H1 (cell line): ENCODE measurements at regions not wholly inside any gene's neighbourhood (a gene's known extent, or its start where the extent isn't known, plus 50 kb on each side); places are given as distances from the start of the nearest gene placed in this dataset.

ENCODE experiments used
- CTCF ChIA-PET: fragments of 300-600 bp; sonication (Branson Sonifier 250); formaldehyde crosslinking; loops from one replicate; lab custom pipeline; 2021; ENCODE audit not compliant: partially characterized antibody; lab: Charles Lee
- POLR2A ChIA-PET: fragments of 300-600 bp; sonication (Branson Sonifier 250); formaldehyde crosslinking; loops from one replicate; lab custom pipeline; 2021; ENCODE audit warnings: inconsistent platforms; ENCODE audit not compliant: partially characterized antibody; lab: Charles Lee
- DNase-seq, 2 experiments: peaks; one replicate each; pipeline versions ENCODE4 v3.0.0 to v3.0.0-alpha.2; 2010 to 2022; ENCODE audit warnings: low spot score in 2 of 2, low read depth in 1 of 2, mixed read lengths in 1 of 2
- FAIRE-seq: peaks from 2 replicates; lab custom pipeline; 2011; peaks lifted over from hg19 to GRCh38; lab: Jason Lieb, UNC
- H2AFZ ChIP-seq: 2 replicates; pipeline ENCODE4 v1.8.1; 2012; ENCODE audit warnings: low read length, inconsistent platforms
- H2AK5ac ChIP-seq: 2 replicates; pipeline ENCODE4 v1.6.1; 2013; ENCODE audit warnings: low read depth, low read length
- H2BK120ac ChIP-seq: replicated peaks from 2 replicates; pipeline ENCODE3; 2013; ENCODE audit warnings: low read depth, low read length, inconsistent platforms
- H2BK12ac ChIP-seq: 2 replicates; pipeline ENCODE4 v1.6.1; 2013; ENCODE audit warnings: low read depth, low read length
- H2BK15ac ChIP-seq: 2 replicates; pipeline ENCODE4 v1.6.1; 2013; ENCODE audit warnings: low read length
- H2BK20ac ChIP-seq: 2 replicates; pipeline ENCODE4 v1.6.1; 2013; ENCODE audit warnings: low read length
- H2BK5ac ChIP-seq: 2 replicates; pipeline ENCODE4 v1.6.1; 2013; ENCODE audit warnings: low read depth, low read length
- H3K14ac ChIP-seq: 2 replicates; pipeline ENCODE4 v1.6.1; 2013; ENCODE audit warnings: inconsistent platforms; ENCODE audit not compliant: insufficient read length
- H3K18ac ChIP-seq: 2 replicates; pipeline ENCODE4 v1.6.1; 2013; ENCODE audit warnings: low read length; ENCODE audit errors: extremely low read depth
- H3K23ac ChIP-seq: 2 replicates; pipeline ENCODE4 v1.6.1; 2013; ENCODE audit warnings: inconsistent platforms; ENCODE audit not compliant: insufficient read length
- H3K23me2 ChIP-seq: 2 replicates; pipeline ENCODE4 v1.6.1; 2013; ENCODE audit warnings: low read depth, low read length
- H3K27ac ChIP-seq: 2 replicates; pipeline ENCODE4 v1.6.1; 2011; ENCODE audit warnings: low read depth, low read length, inconsistent platforms
- H3K27me3 ChIP-seq, 4 experiments: replicated peaks in 1 of 4; 1 replicate in 1 of 4; 2 replicates in 3 of 4; pipeline versions ENCODE4 v1.6.1 to v1.8.1; 2011 to 2013; ENCODE audit warnings: low read length in 3 of 4, mild to moderate bottlenecking in 3 of 4, inconsistent platforms in 2 of 4, mixed read lengths in 2 of 4, moderate library complexity in 1 of 4; ENCODE audit not compliant: control insufficient read depth in 3 of 4, insufficient read depth in 3 of 4; ENCODE audit errors: extremely low read depth in 1 of 4
- H3K36me3 ChIP-seq, 4 experiments: 2 replicates each; pipeline versions ENCODE4 v1.6.1 to v1.8.1; 2011 to 2013; ENCODE audit warnings: mild to moderate bottlenecking in 4 of 4, low read length in 3 of 4, moderate library complexity in 2 of 4, control low read depth in 1 of 4, inconsistent platforms in 1 of 4; ENCODE audit not compliant: insufficient read depth in 4 of 4, control insufficient read depth in 2 of 4
- H3K4ac ChIP-seq: replicated peaks from 2 replicates; pipeline ENCODE3; 2013; ENCODE audit warnings: low read length, low read depth, mixed read lengths, inconsistent platforms; ENCODE audit not compliant: insufficient read length
- H3K4me1 ChIP-seq, 4 experiments: replicated peaks in 1 of 4; 1 replicate in 1 of 4; 2 replicates in 3 of 4; pipeline versions ENCODE4 v1.6.1 to v1.8.1; 2011 to 2013; ENCODE audit warnings: low read length in 3 of 4, inconsistent platforms in 2 of 4, mixed read lengths in 1 of 4; ENCODE audit not compliant: insufficient read depth in 4 of 4, control insufficient read depth in 3 of 4
- H3K4me2 ChIP-seq, 2 experiments: 2 replicates each; pipeline versions ENCODE4 v1.6.1 to v1.8.1; 2011 to 2013; ENCODE audit warnings: low read depth in 2 of 2, low read length in 2 of 2, control low read depth in 1 of 2, inconsistent platforms in 1 of 2, mild to moderate bottlenecking in 1 of 2; ENCODE audit not compliant: insufficient read depth in 1 of 2
- H3K4me3 ChIP-seq, 4 experiments: fragments of 200-600, 300-600 bp in 1 of 4; sonication (generic), shearing (Covaris generic), sonication (Bioruptor Twin) in 1 of 4; 2 replicates each; pipeline versions ENCODE4 v1.5.1 to v1.8.1; 2011 to 2016; ENCODE audit warnings: low read length in 4 of 4, low read depth in 3 of 4, control low read depth in 2 of 4, inconsistent platforms in 2 of 4, mild to moderate bottlenecking in 2 of 4, mixed read lengths in 1 of 4, moderate library complexity in 1 of 4; ENCODE audit not compliant: insufficient read depth in 2 of 4; ENCODE audit errors: extremely low read depth in 1 of 4
- H3K56ac ChIP-seq: replicated peaks from 2 replicates; pipeline ENCODE3; 2013; ENCODE audit warnings: low read depth, mild to moderate bottlenecking, mixed read lengths, low read length, inconsistent platforms; ENCODE audit not compliant: insufficient read length
- H3K79me1 ChIP-seq: 2 replicates; pipeline ENCODE4 v1.6.1; 2013; ENCODE audit warnings: low read depth, low read length, control low read depth
- H3K79me2 ChIP-seq, 2 experiments: 2 replicates each; pipeline versions ENCODE4 v1.6.1 to v1.8.1; 2012 to 2013; ENCODE audit warnings: low read length in 2 of 2, mild to moderate bottlenecking in 2 of 2, inconsistent platforms in 1 of 2; ENCODE audit not compliant: insufficient read depth in 2 of 2, control insufficient read depth in 1 of 2
- H3K9ac ChIP-seq, 4 experiments: replicated peaks in 1 of 4; 1 replicate in 1 of 4; 2 replicates in 3 of 4; pipeline versions ENCODE4 v1.6.1 to v1.8.1; 2011 to 2013; ENCODE audit warnings: low read depth in 3 of 4, low read length in 3 of 4, control low read depth in 2 of 4, mild to moderate bottlenecking in 2 of 4, moderate library complexity in 2 of 4, inconsistent platforms in 1 of 4; ENCODE audit errors: extremely low read depth in 1 of 4
- H3K9me3 ChIP-seq, 2 experiments: 2 replicates each; pipeline versions ENCODE4 v1.6.1 to v1.8.1; 2012 to 2013; ENCODE audit warnings: mild to moderate bottlenecking in 2 of 2, moderate library complexity in 2 of 2, control low read depth in 1 of 2, inconsistent platforms in 1 of 2, low read depth in 1 of 2, low read length in 1 of 2, mixed read lengths in 1 of 2; ENCODE audit not compliant: insufficient read depth in 2 of 2
- H4K20me1 ChIP-seq, 2 experiments: replicated peaks in 1 of 2; 2 replicates each; pipeline versions ENCODE3 to v1.8.1; 2011 to 2013; ENCODE audit warnings: inconsistent platforms in 2 of 2, low read length in 2 of 2, mild to moderate bottlenecking in 1 of 2; ENCODE audit not compliant: insufficient read depth in 2 of 2, control insufficient read depth in 1 of 2
- H4K5ac ChIP-seq: 2 replicates; pipeline ENCODE4 v1.6.1; 2013; ENCODE audit warnings: low read length, low read depth, mixed read lengths, inconsistent platforms; ENCODE audit not compliant: insufficient read length
- H4K8ac ChIP-seq: 2 replicates; pipeline ENCODE4 v1.8.0; 2013; ENCODE audit warnings: mild to moderate bottlenecking, moderate library complexity, low read length, inconsistent platforms; ENCODE audit not compliant: insufficient read depth; ENCODE audit errors: extremely low read depth
- H4K91ac ChIP-seq: replicated peaks from 2 replicates; pipeline ENCODE3; 2013; ENCODE audit warnings: low read length, mixed read lengths, inconsistent platforms; ENCODE audit not compliant: insufficient read length
- FOSL1 ChIP-seq: IDR thresholded peaks from 2 replicates; pipeline ENCODE4 v1.6.1; 2011; ENCODE audit warnings: mild to moderate bottlenecking, low read depth, low read length, moderate library complexity; ENCODE audit not compliant: insufficient read depth
- SP1 ChIP-seq: IDR thresholded peaks from 2 replicates; pipeline ENCODE4 v1.6.1; 2011; ENCODE audit warnings: low read depth, low read length
- WGBS, 2 experiments: shearing (Covaris generic) in 1 of 2; methylation state at CpG; one replicate each; pipeline versions ENCODE4 v1.1.6 to v1.1.7; 2013 to 2015; ENCODE audit warnings: low lambda C conversion rate in 2 of 2, mixed read lengths in 2 of 2, inconsistent platforms in 1 of 2, low coverage in 1 of 2, missing lambda C conversion rate in 1 of 2; ENCODE audit not compliant: insufficient replicate concordance in 2 of 2, insufficient coverage in 1 of 2, insufficient read length in 1 of 2; ENCODE audit errors: extremely low coverage in 1 of 2, missing lambda C conversion rate in 1 of 2; 5-methylcytosine and 5-hydroxymethylcytosine counted together

DNA sequence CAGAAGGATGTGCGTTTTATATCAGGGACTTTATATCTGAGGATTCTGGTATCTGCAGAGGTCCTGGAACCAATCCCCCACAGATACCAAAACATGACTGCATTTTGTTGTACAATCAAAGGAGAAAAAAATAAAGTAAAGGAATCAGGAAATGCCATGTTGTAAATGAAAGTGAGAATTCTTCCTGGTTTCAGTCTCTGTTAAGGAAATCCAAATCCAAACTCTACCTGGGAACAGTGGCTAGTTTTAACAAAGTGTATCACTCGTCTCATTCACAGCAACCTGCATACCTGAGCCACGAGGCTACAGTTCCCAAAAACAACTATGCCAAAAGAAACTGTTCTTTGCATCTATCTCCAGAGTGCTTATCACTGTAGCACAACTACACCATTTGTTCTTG lies 77.3 kb upstream of the ATF3 start:
- Histone ChIP-seq H3K4me2 (no peak overlapping the region), H3K36me3 (no peaks in the 10 kb centered on the region), H3K27ac (no peak overlapping the region), H3K4me3 (no peak overlapping the region), H4K20me1 (no peaks in the 10 kb centered on the region), H4K8ac (no peak overlapping the region), H3K4me1 (no peaks in the 10 kb centered on the region), H3K4ac (no peak overlapping the region), H3K9me3 (no peaks in the 10 kb centered on the region), H4K5ac (no peak overlapping the region), H4K91ac (no peak overlapping the region), H3K79me1 (no peaks in the 10 kb centered on the region), H2AFZ (no peak overlapping the region), H3K27me3 (no peaks in the 10 kb centered on the region), H2BK120ac (no peak overlapping the region), H2BK12ac (no peak overlapping the region), H2BK15ac (no peak overlapping the region), H3K23me2 (no peaks in the 10 kb centered on the region), H3K79me2 (no peaks in the 10 kb centered on the region), H3K18ac (no peak overlapping the region), H3K56ac (no peak overlapping the region), H2BK5ac (no peak overlapping the region), H3K14ac (no peak overlapping the region), H3K9ac (no peak overlapping the region), H2BK20ac (no peak overlapping the region), H2AK5ac (no peak overlapping the region), H3K23ac (no peak overlapping the region)
- FAIRE-seq: no peak
- POLR2A ChIA-PET: interaction anchor here (1.8 kb wide), 1 partner anchor 77 kb away, joined by 6 read pairs; the partner anchor contains the start of gene ATF3
- WGBS, 2 experiments: 89% methylated on average over 3 of the region's 3 CpGs; no CpG with 5 or more reads in 1 of the 2 experiments
- no peak for DNase-seq
- CTCF ChIA-PET: interaction anchor here (1.1 kb wide), 1 partner anchor 75 kb away, joined by 3 read pairs; no protein-coding TSS in a partner anchor
- no peak for TF ChIP-seq SP1
- no peak for TF ChIP-seq FOSL1
